Gastrocnemius medialis (tissue), 4 donors: ENCODE measurements at regions not wholly inside any gene's neighbourhood (a gene's known extent, or its start where the extent isn't known, plus 50 kb on each side); places are given as distances from the start of the nearest gene placed in this dataset.

Source experiments
- POLR2A ChIP-seq, 2 donors: fragments of 450-650 bp; IDR thresholded peaks; one replicate each; pipeline ENCODE4 v1.6.1; 2017; ENCODE audit warnings: antibody characterized with exemption in 2 of 2, mild to moderate bottlenecking in 2 of 2, moderate library complexity in 2 of 2
- TF ChIP-seq, protein P1 (sequence below), 5 experiments: fragments of 450-650 bp in 3 of 5; fragments of 200-600 bp in 2 of 5; sonication (generic) in 2 of 5; IDR thresholded peaks in 4 of 5; conservative IDR thresholded peaks in 1 of 5; 1 replicate in 4 of 5; 2 replicates in 1 of 5; pipeline ENCODE4 v1.5.1; 2016 to 2019; ENCODE audit warnings: antibody characterized with exemption in 5 of 5, mild to moderate bottlenecking in 3 of 5, moderate library complexity in 3 of 5

DNA sequence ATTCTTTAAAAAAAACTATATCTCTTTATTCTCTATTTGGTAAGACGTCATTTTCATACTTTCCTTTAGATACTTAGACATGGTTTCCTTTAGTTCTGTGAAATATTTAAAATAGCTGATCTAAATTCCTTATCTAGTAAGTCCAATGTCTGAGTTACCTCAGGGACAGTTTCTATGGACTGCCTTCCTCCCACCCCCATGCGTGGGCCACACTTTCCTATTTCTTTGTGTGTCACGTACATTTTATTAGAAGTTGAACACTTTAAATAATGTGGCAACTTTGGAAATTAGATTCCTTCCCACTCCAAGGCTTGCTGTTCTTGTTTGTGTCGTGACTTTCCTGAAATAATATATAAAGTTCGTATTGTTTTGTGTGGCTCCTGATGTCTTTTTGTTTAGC lies 260.7 kb downstream of the EDEM1 start:
- no peak for TF ChIP-seq POLR2A (IDR thresholded peaks at IDR 0.05)
- TF ChIP-seq, protein P1, sequence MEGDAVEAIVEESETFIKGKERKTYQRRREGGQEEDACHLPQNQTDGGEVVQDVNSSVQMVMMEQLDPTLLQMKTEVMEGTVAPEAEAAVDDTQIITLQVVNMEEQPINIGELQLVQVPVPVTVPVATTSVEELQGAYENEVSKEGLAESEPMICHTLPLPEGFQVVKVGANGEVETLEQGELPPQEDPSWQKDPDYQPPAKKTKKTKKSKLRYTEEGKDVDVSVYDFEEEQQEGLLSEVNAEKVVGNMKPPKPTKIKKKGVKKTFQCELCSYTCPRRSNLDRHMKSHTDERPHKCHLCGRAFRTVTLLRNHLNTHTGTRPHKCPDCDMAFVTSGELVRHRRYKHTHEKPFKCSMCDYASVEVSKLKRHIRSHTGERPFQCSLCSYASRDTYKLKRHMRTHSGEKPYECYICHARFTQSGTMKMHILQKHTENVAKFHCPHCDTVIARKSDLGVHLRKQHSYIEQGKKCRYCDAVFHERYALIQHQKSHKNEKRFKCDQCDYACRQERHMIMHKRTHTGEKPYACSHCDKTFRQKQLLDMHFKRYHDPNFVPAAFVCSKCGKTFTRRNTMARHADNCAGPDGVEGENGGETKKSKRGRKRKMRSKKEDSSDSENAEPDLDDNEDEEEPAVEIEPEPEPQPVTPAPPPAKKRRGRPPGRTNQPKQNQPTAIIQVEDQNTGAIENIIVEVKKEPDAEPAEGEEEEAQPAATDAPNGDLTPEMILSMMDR (IDR thresholded peaks at IDR 0.05 in 4 of 5, conservative IDR thresholded peaks at IDR 0.05 in 1 of 5), result no peak
